Activated CD4-positive, alpha-beta T cell treated with anti-CD3 and anti-CD28 coated beads, Interleukin-2, amount 50 U/mL, for 16 hours (primary cell): ENCODE measurements at regions not wholly inside any gene's neighbourhood (a gene's known extent, or its start where the extent isn't known, plus 50 kb on each side); places are given as distances from the start of the nearest gene placed in this dataset.

ENCODE experiments used
- DNase-seq: peaks from one replicate; pipeline ENCODE4 v3.0.0-alpha.2; 2020

GRCh38 chr11:134466156-134466555, 54.1 kb upstream of the B3GAT1 start:
- no peak for DNase-seq

- no peak for DNase-seq
These were observed 53.1 kb upstream of the B3GAT1 start for GRCh38 chr11:134464981-134465730.

- DNase-seq, result no peak
These were observed 52.2 kb upstream of the B3GAT1 start for GRCh38 chr11:134464196-134464595.

- DNase-seq, result no peak
These were observed 51.7 kb upstream of the B3GAT1 start for GRCh38 chr11:134463716-134464115.
